H9 (cell line): ENCODE measurements at regions not wholly inside any gene's neighbourhood (a gene's known extent, or its start where the extent isn't known, plus 50 kb on each side); places are given as distances from the start of the nearest gene placed in this dataset.

Experiments used
- DNase-seq: peaks from one replicate; pipeline ENCODE4 v3.0.0-alpha.2; 2017
- H2AFZ ChIP-seq: one replicate; pipeline ENCODE4 v1.6.1; 2013; ENCODE audit warnings: mild to moderate bottlenecking, low read length, control low read depth, moderate library complexity
- H2AK5ac ChIP-seq: 2 replicates; pipeline ENCODE4 v1.6.1; 2013; ENCODE audit warnings: low read length, control low read depth, mixed read lengths; ENCODE audit not compliant: insufficient read length
- H2BK120ac ChIP-seq: one replicate; pipeline ENCODE4 v1.6.1; 2013; ENCODE audit warnings: low read depth, mild to moderate bottlenecking, low read length, control low read depth, inconsistent platforms; ENCODE audit not compliant: poor library complexity, severe bottlenecking
- H2BK12ac ChIP-seq: 2 replicates; pipeline ENCODE4 v1.6.1; 2013; ENCODE audit warnings: low read length, control low read depth, mixed read lengths, low read depth; ENCODE audit not compliant: insufficient read length
- H2BK15ac ChIP-seq: 2 replicates; pipeline ENCODE4 v1.6.1; 2013; ENCODE audit warnings: low read depth, low read length, control low read depth
- H2BK20ac ChIP-seq: one replicate; pipeline ENCODE4 v1.6.1; 2013; ENCODE audit warnings: low read depth, mild to moderate bottlenecking, low read length, control low read depth, inconsistent platforms; ENCODE audit not compliant: poor library complexity, severe bottlenecking
- H2BK5ac ChIP-seq: 2 replicates; pipeline ENCODE4 v1.6.1; 2013; ENCODE audit warnings: low read length, control low read depth, mixed read lengths; ENCODE audit not compliant: insufficient read length
- H3K14ac ChIP-seq: 2 replicates; pipeline ENCODE4 v1.6.1; 2013; ENCODE audit warnings: low read length, control low read depth; ENCODE audit not compliant: insufficient read depth
- H3K18ac ChIP-seq: 2 replicates; pipeline ENCODE4 v1.6.1; 2013; ENCODE audit warnings: low read depth, mild to moderate bottlenecking, mixed read lengths, low read length, control low read depth; ENCODE audit not compliant: insufficient read length
- H3K23ac ChIP-seq: 2 replicates; pipeline ENCODE4 v1.6.1; 2013; ENCODE audit warnings: low read length, control low read depth, mixed read lengths, low read depth; ENCODE audit not compliant: insufficient read length
- H3K23me2 ChIP-seq: 2 replicates; pipeline ENCODE4 v1.6.1; 2013; ENCODE audit warnings: low read depth, mild to moderate bottlenecking, mixed read lengths, low read length, control low read depth; ENCODE audit not compliant: insufficient read length, poor library complexity, severe bottlenecking
- H3K27ac ChIP-seq: 2 replicates; pipeline ENCODE4 v1.5.1; 2013; ENCODE audit warnings: low read length, control low read depth, mixed read lengths, low read depth; ENCODE audit not compliant: insufficient read length
- H3K27me3 ChIP-seq: 2 replicates; pipeline ENCODE4 v1.6.1; 2013; ENCODE audit warnings: low read length, control low read depth, inconsistent platforms; ENCODE audit not compliant: insufficient read depth
- H3K4ac ChIP-seq: 2 replicates; pipeline ENCODE4 v1.6.1; 2013; ENCODE audit warnings: low read depth, mild to moderate bottlenecking, control low read depth, inconsistent platforms, low read length, moderate library complexity
- H3K4me1 ChIP-seq: 2 replicates; pipeline ENCODE4 v1.6.1; 2013; ENCODE audit warnings: low read length, control low read depth, inconsistent platforms; ENCODE audit not compliant: insufficient read depth
- H3K4me2 ChIP-seq: 2 replicates; pipeline ENCODE4 v1.6.1; 2013; ENCODE audit warnings: low read length, control low read depth, mixed read lengths; ENCODE audit not compliant: insufficient read length, insufficient read depth
- H3K56ac ChIP-seq: 2 replicates; pipeline ENCODE4 v1.6.1; 2013; ENCODE audit warnings: low read depth, mild to moderate bottlenecking, mixed read lengths, low read length, control low read depth; ENCODE audit not compliant: insufficient read length
- H3K79me1 ChIP-seq: 2 replicates; pipeline ENCODE4 v1.6.1; 2013; ENCODE audit warnings: low read depth, mild to moderate bottlenecking, moderate library complexity, low read length, control low read depth, inconsistent platforms; ENCODE audit not compliant: insufficient read depth, poor library complexity, severe bottlenecking
- H3K79me2 ChIP-seq: 2 replicates; pipeline ENCODE4 v1.6.1; 2013; ENCODE audit warnings: low read length, control low read depth, inconsistent platforms; ENCODE audit not compliant: insufficient read depth
- H3K9ac ChIP-seq: 2 replicates; pipeline ENCODE4 v1.6.1; 2013; ENCODE audit warnings: low read length, control low read depth, mixed read lengths; ENCODE audit not compliant: insufficient read length; ENCODE audit errors: extremely low read depth
- H3K9me3 ChIP-seq: one replicate; pipeline ENCODE4 v1.6.1; 2013; ENCODE audit warnings: low read depth, low read length, inconsistent platforms; ENCODE audit not compliant: control insufficient read depth
- H3T11ph ChIP-seq: one replicate; pipeline ENCODE4 v1.6.1; 2013; ENCODE audit warnings: mild to moderate bottlenecking, low read length, control low read depth, inconsistent platforms
- H4K20me1 ChIP-seq: one replicate; pipeline ENCODE4 v1.6.1; 2013; ENCODE audit not compliant: control insufficient read depth, insufficient read length, insufficient read depth
- H4K5ac ChIP-seq: 2 replicates; pipeline ENCODE4 v1.6.1; 2013; ENCODE audit warnings: low read depth, mild to moderate bottlenecking, mixed read lengths, low read length, control low read depth; ENCODE audit not compliant: insufficient read length
- H4K8ac ChIP-seq: replicated peaks from 2 replicates; pipeline ENCODE4 v1.6.1; 2013; ENCODE audit warnings: low read length, control low read depth, mixed read lengths, low read depth; ENCODE audit not compliant: insufficient read length
- H4K91ac ChIP-seq: 2 replicates; pipeline ENCODE4 v1.6.1; 2013; ENCODE audit warnings: low read depth, mild to moderate bottlenecking, moderate library complexity, mixed read lengths, low read length, control low read depth; ENCODE audit not compliant: insufficient read length
- H3K27ac Mint-ChIP-seq, 3 experiments: 2 replicates in 2 of 3; 3 replicates in 1 of 3; pipeline ENCODE4 v1.8.0; 2020 to 2021; ENCODE audit warnings: mixed read lengths in 3 of 3, mild to moderate bottlenecking in 1 of 3, moderate library complexity in 1 of 3
- H3K27me3 Mint-ChIP-seq: 2 replicates; pipeline ENCODE4 v1.8.0; 2021; ENCODE audit warnings: low read depth, mild to moderate bottlenecking, moderate library complexity, mixed read lengths
- H3K36me3 Mint-ChIP-seq, 3 experiments: 2 replicates in 2 of 3; 3 replicates in 1 of 3; pipeline ENCODE4 v1.8.0; 2020 to 2021; ENCODE audit warnings: low read depth in 3 of 3, mixed read lengths in 3 of 3; ENCODE audit not compliant: insufficient read depth in 1 of 3
- H3K4me1 Mint-ChIP-seq, 2 experiments: 2 replicates each; pipeline ENCODE4 v1.8.0; 2020; ENCODE audit warnings: mixed read lengths in 2 of 2
- H3K4me3 Mint-ChIP-seq, 2 experiments: 2 replicates in 1 of 2; 3 replicates in 1 of 2; pipeline ENCODE4 v1.8.0; 2020 to 2021; ENCODE audit warnings: mild to moderate bottlenecking in 2 of 2, mixed read lengths in 2 of 2, moderate library complexity in 1 of 2
- H3K9me3 Mint-ChIP-seq, 2 experiments: 2 replicates in 1 of 2; 3 replicates in 1 of 2; pipeline ENCODE4 v1.8.0; 2020; ENCODE audit warnings: mild to moderate bottlenecking in 2 of 2, mixed read lengths in 2 of 2, moderate library complexity in 1 of 2
- WGBS: extraction: QIAGEN DNeasy Blood & Tissue Kit; methylation state at CpG from one replicate; pipeline ENCODE4 v1.1.7; 2013; ENCODE audit warnings: missing lambda C conversion rate, low lambda C conversion rate, mixed read lengths; ENCODE audit not compliant: insufficient read length; ENCODE audit errors: extremely low coverage; 5-methylcytosine and 5-hydroxymethylcytosine counted together
- TF ChIP-seq, protein P1 (sequence below): fragments of 200-600 bp; sonication (generic); conservative IDR thresholded peaks from 3 replicates; pipeline ENCODE4 v1.8.0; 2021; ENCODE audit warnings: antibody characterized with exemption, mild to moderate bottlenecking

DNA sequence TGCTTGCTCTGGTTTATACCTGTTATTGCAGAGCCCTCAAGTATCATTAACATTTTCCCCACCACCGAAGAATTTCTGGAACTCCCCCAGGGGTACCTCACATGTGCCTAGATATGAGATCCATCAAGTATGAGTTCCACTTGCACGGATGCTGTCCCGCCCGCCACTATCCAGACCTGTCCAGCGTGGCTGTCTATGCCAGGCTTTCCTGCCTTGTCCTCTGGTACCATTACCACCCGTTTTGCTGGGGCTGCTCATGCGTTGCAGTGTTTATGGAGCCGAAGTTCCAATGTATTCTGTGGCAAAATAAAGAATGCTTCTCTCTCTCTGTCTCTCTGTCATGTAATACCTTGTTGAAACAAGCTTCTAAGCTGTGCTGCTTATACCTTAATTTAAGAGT lies 543.5 kb upstream of the PTBP2 start:
- no peak overlapping the region for H3K56ac ChIP-seq
- no peak overlapping the region for H3K9ac ChIP-seq
- H4K91ac ChIP-seq: no peak overlapping the region
- H3K79me1 ChIP-seq: no peaks in the 10 kb centered on the region
- no peak overlapping the region for H2AFZ ChIP-seq
- H4K20me1 ChIP-seq: no peaks in the 10 kb centered on the region
- no peak overlapping the region for H3K4ac ChIP-seq
- no peak overlapping the region for H2BK15ac ChIP-seq
- no peak overlapping the region for H3K4me3 Mint-ChIP-seq
- H4K8ac ChIP-seq: no peak overlapping the region
- no peaks in the 10 kb centered on the region for H3K79me2 ChIP-seq
- no peaks in the 10 kb centered on the region for H3K27me3 ChIP-seq
- 0 out of 4 replicates have a peak, but pooled peaks cover 0 to 2% of the 10 kb centered on the region in 2 experiments for H3K4me1 Mint-ChIP-seq
- no peak overlapping the region for H3K18ac ChIP-seq
- no peak overlapping the region for H3K4me2 ChIP-seq
- H4K5ac ChIP-seq: no peak overlapping the region
- H3K27ac Mint-ChIP-seq: no peak overlapping the region
- no peak overlapping the region for H3K27ac ChIP-seq
- H2AK5ac ChIP-seq: no peak overlapping the region
- H3K4me1 ChIP-seq: no peaks in the 10 kb centered on the region
- no CpG with 5 or more reads among the region's 8 CpGs for WGBS
- no peaks in the 10 kb centered on the region for H3K9me3 Mint-ChIP-seq
- no peak overlapping the region for H2BK20ac ChIP-seq
- no peak overlapping the region for H3K14ac ChIP-seq
- no peak overlapping the region for H2BK5ac ChIP-seq
- TF ChIP-seq, protein P1, sequence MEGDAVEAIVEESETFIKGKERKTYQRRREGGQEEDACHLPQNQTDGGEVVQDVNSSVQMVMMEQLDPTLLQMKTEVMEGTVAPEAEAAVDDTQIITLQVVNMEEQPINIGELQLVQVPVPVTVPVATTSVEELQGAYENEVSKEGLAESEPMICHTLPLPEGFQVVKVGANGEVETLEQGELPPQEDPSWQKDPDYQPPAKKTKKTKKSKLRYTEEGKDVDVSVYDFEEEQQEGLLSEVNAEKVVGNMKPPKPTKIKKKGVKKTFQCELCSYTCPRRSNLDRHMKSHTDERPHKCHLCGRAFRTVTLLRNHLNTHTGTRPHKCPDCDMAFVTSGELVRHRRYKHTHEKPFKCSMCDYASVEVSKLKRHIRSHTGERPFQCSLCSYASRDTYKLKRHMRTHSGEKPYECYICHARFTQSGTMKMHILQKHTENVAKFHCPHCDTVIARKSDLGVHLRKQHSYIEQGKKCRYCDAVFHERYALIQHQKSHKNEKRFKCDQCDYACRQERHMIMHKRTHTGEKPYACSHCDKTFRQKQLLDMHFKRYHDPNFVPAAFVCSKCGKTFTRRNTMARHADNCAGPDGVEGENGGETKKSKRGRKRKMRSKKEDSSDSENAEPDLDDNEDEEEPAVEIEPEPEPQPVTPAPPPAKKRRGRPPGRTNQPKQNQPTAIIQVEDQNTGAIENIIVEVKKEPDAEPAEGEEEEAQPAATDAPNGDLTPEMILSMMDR: no peak
- H3K23ac ChIP-seq: no peak overlapping the region
- no peaks in the 10 kb centered on the region for H3K27me3 Mint-ChIP-seq
- H3K23me2 ChIP-seq: no peaks in the 10 kb centered on the region
- no peak overlapping the region for H2BK120ac ChIP-seq
- DNase-seq: no peak
- no peaks in the 10 kb centered on the region for H3K36me3 Mint-ChIP-seq
- no peaks in the 10 kb centered on the region for H3K9me3 ChIP-seq
- no peak overlapping the region for H3T11ph ChIP-seq
- H2BK12ac ChIP-seq: no peak overlapping the region
